ENCODE measurements at regions not wholly inside any gene's neighbourhood (a gene's known extent, or its start where the extent isn't known, plus 50 kb on each side); places are given as distances from the start of the nearest gene placed in this dataset.

GRCh38 chr21:40938611-40939010 is 91.7 kb upstream of the DSCAM start:
- Histone ChIP-seq H3K4me1 (no peaks in the 10 kb centered on the region), H3K27ac (no peak overlapping the region), H3K36me3 (no peaks in the 10 kb centered on the region), H3K9me3 (no peaks in the 10 kb centered on the region), H3K27me3 (no peaks in the 10 kb centered on the region), H3K4me3 (no peak overlapping the region)
- 71% methylated on average over 4 of the region's 4 CpGs for WGBS
- TF ChIP-seq POLR2AphosphoS5 (IDR thresholded peaks at IDR 0.05) (no peak), CTCF (IDR thresholded peaks at IDR 0.05) (no peak), POLR2A (IDR thresholded peaks at IDR 0.05) (no peak)
- DNase-seq (ENCODE audit: low spot score in 2 of 2) = no peak

GRCh38 chr21:40947713-40948112 is 100.8 kb upstream of the DSCAM start:
- no peak for TF ChIP-seq CTCF (IDR thresholded peaks at IDR 0.05)
- TF ChIP-seq POLR2AphosphoS5 (IDR thresholded peaks at IDR 0.05) = no peak
- no peak for TF ChIP-seq EP300 (IDR thresholded peaks at IDR 0.05)
- no peak for TF ChIP-seq POLR2A (IDR thresholded peaks at IDR 0.05)
- no peaks in the 10 kb centered on the region for H3K9me3 ChIP-seq
- 66% methylated on average over 3 of the region's 3 CpGs for WGBS
- no peaks in the 10 kb centered on the region for H3K27me3 ChIP-seq
- no peak overlapping the region for H3K27ac ChIP-seq
- H3K4me1 ChIP-seq = no peaks in the 10 kb centered on the region
- H3K4me3 ChIP-seq = no peak overlapping the region
- no peak for DNase-seq (ENCODE audit: low spot score in 2 of 2)
- H3K36me3 ChIP-seq = no peaks in the 10 kb centered on the region

GRCh38 chr21:40950970-40951369 is 104.0 kb upstream of the DSCAM start:
- no peaks in the 10 kb centered on the region for H3K27me3 ChIP-seq
- DNase-seq (ENCODE audit: low spot score in 2 of 2) = no peak
- no peak overlapping the region for H3K27ac ChIP-seq
- H3K36me3 ChIP-seq = no peaks in the 10 kb centered on the region
- no peaks in the 10 kb centered on the region for H3K4me1 ChIP-seq
- TF ChIP-seq POLR2A (IDR thresholded peaks at IDR 0.05) (no peak), EP300 (IDR thresholded peaks at IDR 0.05) (no peak), CTCF (IDR thresholded peaks at IDR 0.05) (no peak), POLR2AphosphoS5 (IDR thresholded peaks at IDR 0.05) (no peak)
- no peak overlapping the region for H3K4me3 ChIP-seq
- H3K9me3 ChIP-seq = no peaks in the 10 kb centered on the region

GRCh38 chr21:40952551-40953323 is 105.8 kb upstream of the DSCAM start:
- no peak overlapping the region for H3K27ac ChIP-seq

GRCh38 chr21:40964691-40965090 is 117.7 kb upstream of the DSCAM start:
- Histone ChIP-seq H3K4me3 (no peak overlapping the region), H3K4me1 (no peaks in the 10 kb centered on the region), H3K36me3 (no peaks in the 10 kb centered on the region), H3K27ac (no peak overlapping the region), H3K27me3 (no peaks in the 10 kb centered on the region), H3K9me3 (no peaks in the 10 kb centered on the region)
- DNase-seq (ENCODE audit: low spot score in 2 of 2) = no peak
- WGBS = 49% methylated on average over 2 of the region's 2 CpGs
- TF ChIP-seq CTCF (IDR thresholded peaks at IDR 0.05) = no peak
- no peak for TF ChIP-seq POLR2AphosphoS5 (IDR thresholded peaks at IDR 0.05)
- TF ChIP-seq POLR2A (IDR thresholded peaks at IDR 0.05) = no peak
- TF ChIP-seq EP300 (IDR thresholded peaks at IDR 0.05) = no peak

More at GRCh38 chr21:40952551-40953323, 105.8 kb upstream of the DSCAM start:
- 86% methylated on average over 6 of the region's 6 CpGs for WGBS
- Histone ChIP-seq H3K4me3 (no peak overlapping the region), H3K36me3 (no peaks in the 10 kb centered on the region), H3K9me3 (no peaks in the 10 kb centered on the region), H3K27me3 (no peaks in the 10 kb centered on the region), H3K4me1 (no peaks in the 10 kb centered on the region)
- DNase-seq (ENCODE audit: low spot score in 2 of 2) = no peak
- TF ChIP-seq POLR2A (IDR thresholded peaks at IDR 0.05) (no peak), POLR2AphosphoS5 (IDR thresholded peaks at IDR 0.05) (no peak), CTCF (IDR thresholded peaks at IDR 0.05) (no peak), EP300 (IDR thresholded peaks at IDR 0.05) (no peak)
